SK-N-SH treated with all-trans-retinoic acid at 6 μM for 48 hours (cell line): ENCODE measurements at regions not wholly inside any gene's neighbourhood (a gene's known extent, or its start where the extent isn't known, plus 50 kb on each side); places are given as distances from the start of the nearest gene placed in this dataset.

Experiments used
- ARNTL ChIP-seq: fragments of 450-650 bp; formaldehyde crosslinking; IDR thresholded peaks from 2 replicates; pipeline ENCODE4 v1.5.0; 2020; ENCODE audit warnings: low read depth, mild to moderate bottlenecking, moderate library complexity, borderline replicate concordance
- CREB5 ChIP-seq: fragments of 250-450 bp; sonication (Bioruptor Pico); IDR thresholded peaks from 2 replicates; pipeline ENCODE4 v1.5.1; 2020; ENCODE audit warnings: low read depth, mild to moderate bottlenecking, moderate library complexity
- CSDC2 ChIP-seq: fragments of 250-450 bp; sonication (Bioruptor Pico); IDR thresholded peaks from 2 replicates; pipeline ENCODE4 v1.5.0; 2020; ENCODE audit warnings: mild to moderate bottlenecking, moderate library complexity
- CSRNP3 ChIP-seq: fragments of 250-450 bp; sonication (Bioruptor Pico); IDR thresholded peaks from 2 replicates; pipeline ENCODE4 v1.5.1; 2021; ENCODE audit warnings: mild to moderate bottlenecking, moderate library complexity
- GLIS3 ChIP-seq: fragments of 250-450 bp; sonication (Bioruptor Pico); IDR thresholded peaks from 2 replicates; pipeline ENCODE4 v1.5.0; 2020; ENCODE audit warnings: mild to moderate bottlenecking, moderate library complexity
- ISL1 ChIP-seq: fragments of 250-450 bp; sonication (Bioruptor Pico); IDR thresholded peaks from 2 replicates; pipeline ENCODE4 v2.1.2; 2022; ENCODE audit warnings: mild to moderate bottlenecking, moderate library complexity
- PATZ1 ChIP-seq: fragments of 250-450 bp; sonication (Bioruptor Pico); IDR thresholded peaks from 2 replicates; pipeline ENCODE4 v1.8.0; 2020; ENCODE audit warnings: mild to moderate bottlenecking, moderate library complexity, borderline replicate concordance
- RARB ChIP-seq: fragments of 250-450 bp; sonication (Bioruptor Pico); IDR thresholded peaks from 2 replicates; pipeline ENCODE4 v1.8.0; 2021; ENCODE audit warnings: mild to moderate bottlenecking, moderate library complexity
- TCF4 ChIP-seq: fragments of 250-450 bp; sonication (Bioruptor Pico); IDR thresholded peaks from 2 replicates; pipeline ENCODE4 v1.8.0; 2021; ENCODE audit warnings: mild to moderate bottlenecking, moderate library complexity, borderline replicate concordance
- ZC3H10 ChIP-seq: fragments of 250-450 bp; sonication (Bioruptor Pico); IDR thresholded peaks from 2 replicates; pipeline ENCODE4 v1.5.1; 2021; ENCODE audit warnings: mild to moderate bottlenecking, moderate library complexity
- ZFP3 ChIP-seq: fragments of 250-450 bp; sonication (Bioruptor Pico); IDR thresholded peaks from 2 replicates; pipeline ENCODE4 v1.5.0; 2020; ENCODE audit warnings: mild to moderate bottlenecking, moderate library complexity
- ZFP30 ChIP-seq: fragments of 450-650 bp; formaldehyde crosslinking; IDR thresholded peaks from 2 replicates; pipeline ENCODE4 v1.5.0; 2022; ENCODE audit warnings: mild to moderate bottlenecking, moderate library complexity
- ZNF70 ChIP-seq: fragments of 450-650 bp; formaldehyde crosslinking; IDR thresholded peaks from 2 replicates; pipeline ENCODE4 v1.5.0; 2020; ENCODE audit warnings: mild to moderate bottlenecking, moderate library complexity

GRCh38 chr13:90118467-90119071, 1228.9 kb upstream of the MIR17HG start:
- no peak for TF ChIP-seq RARB (CRISPR knock-in tag)
- no peak for TF ChIP-seq TCF4 (CRISPR knock-in tag)
- TF ChIP-seq PATZ1: no peak
- TF ChIP-seq GLIS3 (CRISPR knock-in tag): no peak
- no peak for TF ChIP-seq ZC3H10 (CRISPR knock-in tag)
- no peak for TF ChIP-seq CSRNP3 (CRISPR knock-in tag)
- no peak for TF ChIP-seq ISL1 (CRISPR knock-in tag)
- TF ChIP-seq ZNF70: no peak
- no peak for TF ChIP-seq ARNTL (CRISPR knock-in tag)
- no peak for TF ChIP-seq ZFP30 (CRISPR knock-in tag)
- no peak for TF ChIP-seq CREB5 (CRISPR knock-in tag)
- TF ChIP-seq CSDC2 (CRISPR knock-in tag): no peak
- TF ChIP-seq ZFP3 (CRISPR knock-in tag): no peak
